ENCODE measurements at regions not wholly inside any gene's neighbourhood (a gene's known extent, or its start where the extent isn't known, plus 50 kb on each side); places are given as distances from the start of the nearest gene placed in this dataset.

DNA sequence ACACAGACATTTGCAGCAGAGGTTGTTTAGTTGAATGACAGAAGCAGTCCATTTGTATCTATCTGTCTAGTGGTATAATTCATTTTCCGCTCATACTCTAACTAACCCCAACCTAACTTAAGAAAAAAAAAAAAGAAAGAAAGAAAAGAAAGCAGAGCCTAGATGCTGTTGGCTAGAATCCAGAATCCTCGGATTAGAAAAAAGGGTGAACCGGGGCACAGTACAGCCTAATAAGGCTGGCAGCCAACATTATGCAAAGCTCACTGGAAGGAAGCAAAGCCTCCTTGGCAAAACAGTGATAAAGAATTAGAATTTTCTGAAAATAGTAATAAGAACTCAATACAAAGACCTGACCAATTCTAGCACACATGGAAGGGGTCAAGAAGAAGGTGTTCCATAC is 640.8 kb downstream of the TUSC7 start:
- TF ChIP-seq, protein P1, sequence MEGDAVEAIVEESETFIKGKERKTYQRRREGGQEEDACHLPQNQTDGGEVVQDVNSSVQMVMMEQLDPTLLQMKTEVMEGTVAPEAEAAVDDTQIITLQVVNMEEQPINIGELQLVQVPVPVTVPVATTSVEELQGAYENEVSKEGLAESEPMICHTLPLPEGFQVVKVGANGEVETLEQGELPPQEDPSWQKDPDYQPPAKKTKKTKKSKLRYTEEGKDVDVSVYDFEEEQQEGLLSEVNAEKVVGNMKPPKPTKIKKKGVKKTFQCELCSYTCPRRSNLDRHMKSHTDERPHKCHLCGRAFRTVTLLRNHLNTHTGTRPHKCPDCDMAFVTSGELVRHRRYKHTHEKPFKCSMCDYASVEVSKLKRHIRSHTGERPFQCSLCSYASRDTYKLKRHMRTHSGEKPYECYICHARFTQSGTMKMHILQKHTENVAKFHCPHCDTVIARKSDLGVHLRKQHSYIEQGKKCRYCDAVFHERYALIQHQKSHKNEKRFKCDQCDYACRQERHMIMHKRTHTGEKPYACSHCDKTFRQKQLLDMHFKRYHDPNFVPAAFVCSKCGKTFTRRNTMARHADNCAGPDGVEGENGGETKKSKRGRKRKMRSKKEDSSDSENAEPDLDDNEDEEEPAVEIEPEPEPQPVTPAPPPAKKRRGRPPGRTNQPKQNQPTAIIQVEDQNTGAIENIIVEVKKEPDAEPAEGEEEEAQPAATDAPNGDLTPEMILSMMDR (IDR thresholded peaks at IDR 0.05): no peak
- no peak for TF ChIP-seq POLR2A (IDR thresholded peaks at IDR 0.05)
